Right atrium auricular region (tissue), 2 donors: ENCODE measurements at regions not wholly inside any gene's neighbourhood (a gene's known extent, or its start where the extent isn't known, plus 50 kb on each side); places are given as distances from the start of the nearest gene placed in this dataset.

Experiments used
- DNase-seq: peaks from one replicate; pipeline ENCODE4 v3.0.0-alpha.2; 2019; ENCODE audit warnings: low spot score
- H3K27ac ChIP-seq, 2 donors: fragments of 200-600 bp; sonication (generic); 1 replicate in 1 of 2; 2 replicates in 1 of 2; pipeline ENCODE4 v1.5.1; 2016 to 2019
- H3K27me3 ChIP-seq, 2 donors: fragments of 200-600 bp; sonication (generic); one replicate each; pipeline versions ENCODE4 v1.5.1 to v1.6.0; 2017 to 2019
- H3K36me3 ChIP-seq: fragments of 200-600 bp; sonication (generic); one replicate; pipeline ENCODE4 v1.5.1; 2016
- H3K4me1 ChIP-seq, 2 donors: fragments of 200-600 bp; sonication (generic); one replicate each; pipeline versions ENCODE4 v1.5.1 to v1.6.0; 2017 to 2019
- H3K4me3 ChIP-seq, 2 donors: fragments of 200-600 bp; sonication (generic); 1 replicate in 1 of 2; 2 replicates in 1 of 2; pipeline ENCODE4 v1.5.1; 2017 to 2019; ENCODE audit warnings: mild to moderate bottlenecking in 1 of 2, moderate library complexity in 1 of 2
- H3K9me3 ChIP-seq, 2 donors: fragments of 200-600 bp; sonication (generic); one replicate each; pipeline ENCODE4 v1.5.1; 2019
- CTCF ChIP-seq, 2 donors: fragments of 200-600 bp; sonication (generic); IDR thresholded peaks; one replicate each; pipeline ENCODE4 v1.5.1; 2019; ENCODE audit warnings: antibody characterized with exemption in 2 of 2

GRCh38 chr6:91181416-91181815 is 594.5 kb upstream of the MAP3K7 start:
- Histone ChIP-seq H3K9me3 (no peaks in the 10 kb centered on the region), H3K27ac (no peak overlapping the region), H3K36me3 (no peaks in the 10 kb centered on the region), H3K27me3 (no peaks in the 10 kb centered on the region), H3K4me1 (no peaks in the 10 kb centered on the region), H3K4me3 (no peak overlapping the region)
- DNase-seq = no peak
- no peak for TF ChIP-seq CTCF (IDR thresholded peaks at IDR 0.05)

DNA sequence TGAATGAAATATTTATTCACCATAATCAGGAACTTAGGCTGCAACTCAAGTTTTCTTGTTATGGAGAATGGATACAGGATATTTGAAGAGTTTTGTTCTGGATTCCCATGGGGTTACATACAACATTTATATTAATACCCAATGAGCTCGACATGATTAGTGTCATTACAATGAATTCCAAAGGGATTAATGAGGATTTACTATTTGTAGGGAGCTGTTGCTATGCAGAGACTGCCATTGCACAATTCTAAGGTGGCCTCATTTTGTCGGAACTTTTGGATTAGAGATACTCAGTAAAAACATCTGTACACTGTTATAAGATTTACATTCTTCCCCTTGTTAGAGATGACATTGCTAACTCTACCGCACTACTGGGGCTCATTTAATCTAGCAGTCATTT is 586.8 kb upstream of the MAP3K7 start:
- Histone ChIP-seq H3K4me3 (no peak overlapping the region), H3K9me3 (no peaks in the 10 kb centered on the region), H3K4me1 (no peaks in the 10 kb centered on the region), H3K27me3 (no peaks in the 10 kb centered on the region), H3K36me3 (no peaks in the 10 kb centered on the region), H3K27ac (no peak overlapping the region)
- TF ChIP-seq CTCF (IDR thresholded peaks at IDR 0.05) = no peak
- DNase-seq = no peak

DNA sequence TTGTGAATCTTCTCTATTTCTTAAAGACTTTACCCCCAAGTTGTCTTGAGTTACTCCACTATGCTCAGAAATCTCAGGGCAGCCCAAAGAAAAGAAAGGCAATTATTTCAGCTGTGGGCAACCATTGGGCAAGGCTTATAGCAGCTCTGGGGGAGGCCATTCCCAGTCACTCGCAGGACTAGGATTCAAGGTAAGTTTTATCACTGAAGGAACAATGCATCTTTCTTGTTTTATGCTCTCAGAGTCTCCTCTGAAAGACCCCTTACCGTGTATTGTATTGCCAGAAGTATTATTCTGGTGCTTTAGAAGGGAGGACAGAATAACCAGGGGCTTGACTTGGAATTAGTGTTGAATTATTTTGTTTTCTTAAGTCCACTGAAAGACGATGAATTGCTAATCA is 586.3 kb upstream of the MAP3K7 start:
- no peak overlapping the region for H3K27ac ChIP-seq
- no peak for TF ChIP-seq CTCF (IDR thresholded peaks at IDR 0.05)
- H3K4me3 ChIP-seq = no peak overlapping the region
- no peaks in the 10 kb centered on the region for H3K4me1 ChIP-seq
- no peak for DNase-seq
- H3K36me3 ChIP-seq = no peaks in the 10 kb centered on the region
- no peaks in the 10 kb centered on the region for H3K27me3 ChIP-seq
- H3K9me3 ChIP-seq = no peaks in the 10 kb centered on the region

DNA sequence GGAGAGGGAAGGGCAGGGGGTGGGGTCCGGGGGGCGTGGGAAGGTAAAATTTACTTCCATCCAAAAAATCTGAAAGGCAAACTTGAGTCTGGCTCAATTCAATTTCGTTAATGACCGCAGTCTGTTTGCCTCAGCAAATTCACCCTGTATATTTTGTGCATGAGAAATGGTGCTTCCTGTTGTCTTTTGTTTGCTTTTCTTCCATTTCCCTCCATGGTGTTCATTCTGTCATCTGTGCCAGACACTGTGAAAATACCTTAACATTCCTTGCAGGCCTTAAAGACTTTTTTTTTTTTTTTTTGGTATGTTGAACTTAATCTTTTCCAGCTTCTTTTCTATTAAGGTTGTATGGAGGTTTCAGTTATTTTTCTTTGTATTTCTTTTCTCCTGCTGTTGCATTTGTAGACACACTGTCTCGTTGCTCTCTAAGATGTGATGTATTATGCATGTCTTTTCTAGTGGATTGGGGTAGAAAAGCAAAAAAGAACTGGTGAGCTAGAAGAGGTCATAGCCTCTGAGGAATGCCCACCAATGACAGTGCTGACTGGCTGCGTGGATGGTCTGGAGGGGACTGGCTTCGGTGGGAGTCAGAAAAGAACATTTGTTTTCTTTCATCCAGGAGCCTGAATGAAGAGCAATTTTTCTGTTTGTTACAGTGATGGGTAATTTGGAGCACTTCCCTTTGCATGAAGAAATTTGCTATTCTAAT is 585.0 kb upstream of the MAP3K7 start:
- Histone ChIP-seq H3K4me3 (no peak overlapping the region), H3K27me3 (no peaks in the 10 kb centered on the region), H3K27ac (no peak overlapping the region), H3K36me3 (no peaks in the 10 kb centered on the region), H3K4me1 (no peaks in the 10 kb centered on the region), H3K9me3 (no peaks in the 10 kb centered on the region)
- DNase-seq = no peak
- no peak for TF ChIP-seq CTCF (IDR thresholded peaks at IDR 0.05)

DNA sequence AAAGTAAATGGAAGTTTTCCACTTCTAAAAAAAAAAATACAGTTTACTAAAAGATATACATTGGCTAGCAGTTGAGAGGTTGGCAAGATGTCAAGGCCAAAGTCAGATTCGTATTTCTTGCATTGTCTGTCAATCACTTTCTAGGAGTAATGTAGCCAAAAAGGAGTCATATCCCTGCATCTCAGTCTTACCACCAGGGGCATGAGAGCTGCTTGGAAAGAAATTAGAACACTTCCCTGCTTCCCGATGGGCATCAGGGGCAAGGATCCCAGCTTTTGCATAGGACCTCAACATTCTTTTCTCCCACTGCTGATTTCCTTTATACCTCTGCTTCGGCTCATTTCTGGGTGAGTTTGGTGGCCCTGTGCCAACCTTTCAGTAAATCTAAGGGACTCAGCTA is 581.0 kb upstream of the MAP3K7 start:
- H3K36me3 ChIP-seq = no peaks in the 10 kb centered on the region
- no peaks in the 10 kb centered on the region for H3K27me3 ChIP-seq
- H3K4me3 ChIP-seq = no peak overlapping the region
- no peak for DNase-seq
- TF ChIP-seq CTCF (IDR thresholded peaks at IDR 0.05) = no peak
- no peaks in the 10 kb centered on the region for H3K9me3 ChIP-seq
- H3K4me1 ChIP-seq = no peaks in the 10 kb centered on the region
- no peak overlapping the region for H3K27ac ChIP-seq
